ENCODE measurements at regions not wholly inside any gene's neighbourhood (a gene's known extent, or its start where the extent isn't known, plus 50 kb on each side); places are given as distances from the start of the nearest gene placed in this dataset.
"Not testable (repeated sequence)": the region's sequence is repeated elsewhere in the genome, so short reads cannot be mapped to it uniquely, and the experiment has no call there.

DNA sequence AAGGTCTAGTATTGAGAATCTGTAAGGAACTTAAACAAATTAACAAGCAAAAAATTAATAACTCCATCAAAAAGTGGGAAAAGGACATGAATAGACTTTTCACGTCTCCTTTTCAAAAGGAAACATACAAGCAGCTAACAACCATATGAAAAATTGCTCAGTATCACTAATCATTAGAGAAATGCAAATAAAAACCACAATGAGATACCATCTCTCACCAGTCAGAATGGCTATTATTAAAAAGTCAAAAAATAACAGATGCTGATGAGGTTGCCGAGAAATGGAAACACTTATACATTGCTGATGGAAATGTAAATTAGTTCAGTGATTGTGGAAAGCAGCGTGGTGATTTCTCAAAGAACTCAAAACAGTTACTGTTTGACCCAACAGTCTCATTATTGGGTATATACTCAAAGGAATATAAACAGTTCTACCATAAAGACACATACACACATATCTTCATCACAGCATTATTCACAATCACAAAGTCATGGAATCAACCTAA, 410.4 kb upstream of the SMIM31 start:
- H3K9ac ChIP-seq (ENCODE audit: low read depth in 2 of 2, low read length in 2 of 2) = no peak overlapping the region
- H3K9me3 ChIP-seq = no peaks in the 10 kb centered on the region
- H3K36me3 ChIP-seq = no peaks in the 10 kb centered on the region
- intact Hi-C loops (cut with DNase I) = no loop called here
- no peak for DNase-seq
- TF ChIP-seq, protein P1, sequence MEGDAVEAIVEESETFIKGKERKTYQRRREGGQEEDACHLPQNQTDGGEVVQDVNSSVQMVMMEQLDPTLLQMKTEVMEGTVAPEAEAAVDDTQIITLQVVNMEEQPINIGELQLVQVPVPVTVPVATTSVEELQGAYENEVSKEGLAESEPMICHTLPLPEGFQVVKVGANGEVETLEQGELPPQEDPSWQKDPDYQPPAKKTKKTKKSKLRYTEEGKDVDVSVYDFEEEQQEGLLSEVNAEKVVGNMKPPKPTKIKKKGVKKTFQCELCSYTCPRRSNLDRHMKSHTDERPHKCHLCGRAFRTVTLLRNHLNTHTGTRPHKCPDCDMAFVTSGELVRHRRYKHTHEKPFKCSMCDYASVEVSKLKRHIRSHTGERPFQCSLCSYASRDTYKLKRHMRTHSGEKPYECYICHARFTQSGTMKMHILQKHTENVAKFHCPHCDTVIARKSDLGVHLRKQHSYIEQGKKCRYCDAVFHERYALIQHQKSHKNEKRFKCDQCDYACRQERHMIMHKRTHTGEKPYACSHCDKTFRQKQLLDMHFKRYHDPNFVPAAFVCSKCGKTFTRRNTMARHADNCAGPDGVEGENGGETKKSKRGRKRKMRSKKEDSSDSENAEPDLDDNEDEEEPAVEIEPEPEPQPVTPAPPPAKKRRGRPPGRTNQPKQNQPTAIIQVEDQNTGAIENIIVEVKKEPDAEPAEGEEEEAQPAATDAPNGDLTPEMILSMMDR (IDR thresholded peaks at IDR 0.05) = no peak
- no peaks in the 10 kb centered on the region for H3K4me1 ChIP-seq
- H3K4me3 ChIP-seq = no peak overlapping the region
- no peaks in the 10 kb centered on the region for H3K27me3 ChIP-seq
- no peak overlapping the region for H3K27ac ChIP-seq

- H3K27me3 ChIP-seq = no peaks in the 10 kb centered on the region
- H3K9ac ChIP-seq (ENCODE audit: low read depth in 2 of 2, low read length in 2 of 2) = no peak overlapping the region
- no peaks in the 10 kb centered on the region for H3K36me3 ChIP-seq
- no peak for DNase-seq
- H3K4me1 ChIP-seq = no peaks in the 10 kb centered on the region
- H3K4me3 ChIP-seq = no peak overlapping the region
- no peaks in the 10 kb centered on the region for H3K9me3 ChIP-seq
- TF ChIP-seq, protein P1 (IDR thresholded peaks at IDR 0.05) = no peak
- no peak overlapping the region for H3K27ac ChIP-seq
- intact Hi-C loops (cut with DNase I) = no loop called here
These were observed 408.2 kb upstream of the SMIM31 start for GRCh38 chr4:164345756-164346155.

DNA sequence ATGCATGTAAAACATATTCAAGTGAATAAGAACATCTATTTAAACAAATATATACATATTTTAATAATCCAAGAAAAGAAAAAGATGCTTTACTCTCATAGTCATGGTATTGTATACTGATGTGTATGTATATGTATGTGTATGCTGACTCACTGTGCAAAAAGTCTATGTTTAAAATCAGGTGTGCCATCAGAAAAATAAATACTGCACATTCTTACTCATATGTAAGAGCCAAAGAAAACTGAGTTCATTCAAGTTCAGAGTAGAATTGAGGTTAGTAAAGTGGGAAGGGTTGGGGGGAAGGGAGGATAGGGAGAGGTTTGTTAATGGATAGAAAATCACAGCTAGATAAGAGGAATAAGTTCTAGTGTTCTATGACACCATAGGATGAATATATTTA, 403.9 kb upstream of the SMIM31 start:
- intact Hi-C loops (cut with DNase I) = no loop called here
- no peaks in the 10 kb centered on the region for H3K4me1 ChIP-seq
- H3K4me3 ChIP-seq = no peak overlapping the region
- no peak for DNase-seq
- H3K36me3 ChIP-seq = no peaks in the 10 kb centered on the region
- no peak overlapping the region for H3K9ac ChIP-seq (ENCODE audit: low read depth in 2 of 2, low read length in 2 of 2)
- TF ChIP-seq, protein P1 (IDR thresholded peaks at IDR 0.05) = no peak
- H3K9me3 ChIP-seq = no peaks in the 10 kb centered on the region
- no peaks in the 10 kb centered on the region for H3K27me3 ChIP-seq
- no peak overlapping the region for H3K27ac ChIP-seq

- intact Hi-C loops (cut with DNase I); DNase-seq: not testable (repeated sequence)
These were observed 403.2 kb upstream of the SMIM31 start for GRCh38 chr4:164350716-164351115.

GRCh38 chr4:164357957-164358356, 396.0 kb upstream of the SMIM31 start:
- Histone ChIP-seq H3K27me3 (no peaks in the 10 kb centered on the region), H3K9me3 (no peaks in the 10 kb centered on the region), H3K9ac (ENCODE audit: low read depth in 2 of 2, low read length in 2 of 2) (no peak overlapping the region), H3K36me3 (no peaks in the 10 kb centered on the region), H3K4me1 (no peaks in the 10 kb centered on the region), H3K27ac (no peak overlapping the region), H3K4me3 (no peak overlapping the region)
- TF ChIP-seq, protein P1 (IDR thresholded peaks at IDR 0.05) = no peak
- intact Hi-C loops (cut with DNase I) = no loop called here
- no peak for DNase-seq

More at GRCh38 chr4:164350716-164351115, 403.2 kb upstream of the SMIM31 start:
- not testable (repeated sequence) for H3K4me3 ChIP-seq; H3K4me1 ChIP-seq; H3K36me3 ChIP-seq; H3K9me3 ChIP-seq; H3K27ac ChIP-seq; H3K9ac ChIP-seq (ENCODE audit: low read depth in 2 of 2, low read length in 2 of 2); H3K27me3 ChIP-seq

- H3K9me3 ChIP-seq = no peaks in the 10 kb centered on the region
- intact Hi-C loops (cut with DNase I) = no loop called here
- H3K4me3 ChIP-seq = no peak overlapping the region
- H3K36me3 ChIP-seq = no peaks in the 10 kb centered on the region
- no peak for DNase-seq
- TF ChIP-seq, protein P1 (IDR thresholded peaks at IDR 0.05) = no peak
- no peak overlapping the region for H3K27ac ChIP-seq
- H3K4me1 ChIP-seq = no peaks in the 10 kb centered on the region
- H3K27me3 ChIP-seq = no peaks in the 10 kb centered on the region
- no peak overlapping the region for H3K9ac ChIP-seq (ENCODE audit: low read depth in 2 of 2, low read length in 2 of 2)
These were observed 395.5 kb upstream of the SMIM31 start for GRCh38 chr4:164358400-164358799.
